GM19238 (cell line): ENCODE measurements at regions not wholly inside any gene's neighbourhood (a gene's known extent, or its start where the extent isn't known, plus 50 kb on each side); places are given as distances from the start of the nearest gene placed in this dataset.
"Not testable (repeated sequence)": the region's sequence is repeated elsewhere in the genome, so short reads cannot be mapped to it uniquely, and the experiment has no call there.

Experiments used
- DNase-seq: peaks from one replicate; pipeline ENCODE4 v3.0.0; 2011; ENCODE audit warnings: low spot score; ENCODE audit not compliant: insufficient read length

GRCh38 chr12:34302131-34302885 lies 280.0 kb downstream of the ALG10 start:
- no peak for DNase-seq

GRCh38 chr12:34303091-34303870 lies 281.0 kb downstream of the ALG10 start:
- DNase-seq, result no peak

GRCh38 chr12:34304001-34304400 lies 281.7 kb downstream of the ALG10 start:
- DNase-seq, result no peak

- no peak for DNase-seq
These were observed 282.2 kb downstream of the ALG10 start for GRCh38 chr12:34304546-34304945.

- no peak for DNase-seq
These were observed 282.9 kb downstream of the ALG10 start for GRCh38 chr12:34305176-34305575.

GRCh38 chr12:34306133-34306830 lies 284.0 kb downstream of the ALG10 start:
- DNase-seq, result no peak

- DNase-seq, result not testable (repeated sequence)
These were observed 287.8 kb downstream of the ALG10 start for GRCh38 chr12:34309806-34310804.

GRCh38 chr12:34311337-34311736 lies 289.0 kb downstream of the ALG10 start:
- DNase-seq, result no peak

- DNase-seq, result no peak
These were observed 305.4 kb downstream of the ALG10 start for GRCh38 chr12:34327671-34328070.

GRCh38 chr12:34333337-34333736 lies 311.0 kb downstream of the ALG10 start:
- DNase-seq, result no peak

- DNase-seq, result no peak
These were observed 312.2 kb downstream of the ALG10 start for GRCh38 chr12:34334538-34334937.

- DNase-seq, result no peak
These were observed 312.9 kb downstream of the ALG10 start for GRCh38 chr12:34334953-34335743.

- no peak for DNase-seq
These were observed 313.5 kb downstream of the ALG10 start for GRCh38 chr12:34335819-34336262.

- DNase-seq, result no peak
These were observed 314.5 kb downstream of the ALG10 start for GRCh38 chr12:34336619-34337465.

GRCh38 chr12:34338751-34339150 lies 316.5 kb downstream of the ALG10 start:
- DNase-seq, result no peak

GRCh38 chr12:34339922-34340321 lies 317.6 kb downstream of the ALG10 start:
- no peak for DNase-seq

- no peak for DNase-seq
These were observed 318.5 kb downstream of the ALG10 start for GRCh38 chr12:34340534-34341361.

- DNase-seq, result no peak
These were observed 319.1 kb downstream of the ALG10 start for GRCh38 chr12:34341362-34341733.
